Gastroesophageal sphincter (tissue), 4 donors: ENCODE measurements at regions not wholly inside any gene's neighbourhood (a gene's known extent, or its start where the extent isn't known, plus 50 kb on each side); places are given as distances from the start of the nearest gene placed in this dataset.

ENCODE experiments used
- ATAC-seq: fragments of 150-250 bp; one replicate; pipeline ENCODE4 v1.9.1; 2016; ENCODE audit warnings: mild to moderate bottlenecking, moderate library complexity
- H3K27ac ChIP-seq, 4 donors: fragments of 200-600 bp; sonication (generic) in 3 of 4; 1 replicate in 3 of 4; 2 replicates in 1 of 4; pipeline ENCODE4 v1.5.1; 2016 to 2019
- H3K27me3 ChIP-seq: fragments of 200-600 bp; sonication (generic); one replicate; pipeline ENCODE4 v1.5.1; 2019
- H3K36me3 ChIP-seq, 2 donors: fragments of 200-600 bp; sonication (generic); one replicate each; pipeline ENCODE4 v1.5.1; 2019; ENCODE audit warnings: control low read depth in 1 of 2
- H3K4me1 ChIP-seq, 3 donors: fragments of 200-600 bp; sonication (generic); 1 replicate in 2 of 3; 2 replicates in 1 of 3; pipeline ENCODE4 v1.5.1; 2016 to 2019; ENCODE audit warnings: control low read depth in 2 of 3
- H3K4me3 ChIP-seq, 2 donors: fragments of 200-600 bp; sonication (generic); one replicate each; pipeline ENCODE4 v1.5.1; 2019; ENCODE audit warnings: mild to moderate bottlenecking in 1 of 2, moderate library complexity in 1 of 2
- H3K9me3 ChIP-seq, 3 donors: fragments of 200-600 bp; sonication (generic); one replicate each; pipeline ENCODE4 v1.5.1; 2017 to 2019; ENCODE audit warnings: control low read depth in 2 of 3
- EP300 ChIP-seq: sonication (generic); formaldehyde crosslinking; IDR thresholded peaks from one replicate; pipeline ENCODE4 v1.6.1; 2017; ENCODE audit warnings: antibody characterized with exemption, mild to moderate bottlenecking
- POLR2A ChIP-seq, 2 donors: fragments of 450-650 bp; IDR thresholded peaks; one replicate each; pipeline ENCODE4 v1.6.1; 2017; ENCODE audit warnings: antibody characterized with exemption in 2 of 2, mild to moderate bottlenecking in 2 of 2, moderate library complexity in 1 of 2
- POLR2AphosphoS5 ChIP-seq: sonication (generic); formaldehyde crosslinking; IDR thresholded peaks from one replicate; pipeline ENCODE4 v1.6.1; 2017; ENCODE audit warnings: antibody characterized with exemption
- WGBS, 2 donors: methylation state at CpG; one replicate each; pipeline ENCODE4 v1.1.5; 2018; ENCODE audit warnings: low coverage in 1 of 2; 5-methylcytosine and 5-hydroxymethylcytosine counted together
- TF ChIP-seq, protein P1 (sequence below), 4 experiments: fragments of 200-600 bp in 2 of 4; fragments of 450-650 bp in 2 of 4; sonication (generic) in 1 of 4; IDR thresholded peaks; one replicate each; pipeline ENCODE4 v1.5.1; 2017 to 2019; ENCODE audit warnings: antibody characterized with exemption in 4 of 4, mild to moderate bottlenecking in 2 of 4, moderate library complexity in 2 of 4

- Histone ChIP-seq H3K4me1 (peaks cover 2 to 22% (median 6%) of the 10 kb centered on the region in 3 donors), H3K4me3 (no peak overlapping the region), H3K27ac (peak overlapping the region in 3 of 4 donors; percentile 1 to 33 (median 2)), H3K36me3 (no peaks in the 10 kb centered on the region), H3K27me3 (no peaks in the 10 kb centered on the region), H3K9me3 (no peaks in the 10 kb centered on the region)
- no peak for TF ChIP-seq POLR2A (IDR thresholded peaks at IDR 0.05)
- 36 to 38% methylated on average over 8 to 12 of the region's 12 CpGs for WGBS, 2 donors
- ATAC-seq, result peak; percentile 71
Measured at GRCh38 chr5:56358703-56359681, 125.9 kb upstream of the ANKRD55 start.

DNA sequence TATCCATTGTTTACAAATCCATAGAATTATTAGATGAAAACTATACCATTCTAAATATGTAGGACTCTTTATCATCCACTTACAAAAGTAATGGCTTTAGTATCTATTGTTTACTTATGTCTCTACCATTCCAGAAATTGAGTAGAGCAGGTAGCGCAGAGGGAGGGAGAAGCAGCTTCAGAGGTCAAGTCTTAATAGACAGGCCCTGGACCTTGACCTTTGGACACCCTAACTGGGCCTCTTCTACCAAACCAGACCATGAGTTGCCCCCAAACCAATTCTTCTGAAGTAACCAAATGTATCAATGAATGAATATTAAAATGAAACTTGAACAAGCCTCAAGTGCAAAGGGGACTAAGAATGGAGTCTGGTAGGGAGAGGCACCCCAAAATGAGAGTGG, 124.9 kb upstream of the ANKRD55 start:
- no peaks in the 10 kb centered on the region for H3K36me3 ChIP-seq
- WGBS, 2 donors, result 83 to 86% methylated on average over 1 of the region's 1 CpG
- H3K4me1 ChIP-seq, result peaks cover 2 to 22% (median 6%) of the 10 kb centered on the region in 3 donors
- H3K9me3 ChIP-seq, result no peaks in the 10 kb centered on the region
- H3K27me3 ChIP-seq, result no peaks in the 10 kb centered on the region
- no peak for ATAC-seq
- no peak overlapping the region for H3K4me3 ChIP-seq
- no peak overlapping the region for H3K27ac ChIP-seq
- TF ChIP-seq EP300, result no peak
- TF ChIP-seq, protein P1, sequence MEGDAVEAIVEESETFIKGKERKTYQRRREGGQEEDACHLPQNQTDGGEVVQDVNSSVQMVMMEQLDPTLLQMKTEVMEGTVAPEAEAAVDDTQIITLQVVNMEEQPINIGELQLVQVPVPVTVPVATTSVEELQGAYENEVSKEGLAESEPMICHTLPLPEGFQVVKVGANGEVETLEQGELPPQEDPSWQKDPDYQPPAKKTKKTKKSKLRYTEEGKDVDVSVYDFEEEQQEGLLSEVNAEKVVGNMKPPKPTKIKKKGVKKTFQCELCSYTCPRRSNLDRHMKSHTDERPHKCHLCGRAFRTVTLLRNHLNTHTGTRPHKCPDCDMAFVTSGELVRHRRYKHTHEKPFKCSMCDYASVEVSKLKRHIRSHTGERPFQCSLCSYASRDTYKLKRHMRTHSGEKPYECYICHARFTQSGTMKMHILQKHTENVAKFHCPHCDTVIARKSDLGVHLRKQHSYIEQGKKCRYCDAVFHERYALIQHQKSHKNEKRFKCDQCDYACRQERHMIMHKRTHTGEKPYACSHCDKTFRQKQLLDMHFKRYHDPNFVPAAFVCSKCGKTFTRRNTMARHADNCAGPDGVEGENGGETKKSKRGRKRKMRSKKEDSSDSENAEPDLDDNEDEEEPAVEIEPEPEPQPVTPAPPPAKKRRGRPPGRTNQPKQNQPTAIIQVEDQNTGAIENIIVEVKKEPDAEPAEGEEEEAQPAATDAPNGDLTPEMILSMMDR (IDR thresholded peaks at IDR 0.05), result no peak
- TF ChIP-seq POLR2A (IDR thresholded peaks at IDR 0.05), result no peak
- no peak for TF ChIP-seq POLR2AphosphoS5

GRCh38 chr5:56357426-56357825, 124.3 kb upstream of the ANKRD55 start:
- no peaks in the 10 kb centered on the region for H3K36me3 ChIP-seq
- ATAC-seq, result no peak
- no peaks in the 10 kb centered on the region for H3K27me3 ChIP-seq
- H3K27ac ChIP-seq, result no peak overlapping the region
- no peak overlapping the region for H3K4me3 ChIP-seq
- no peaks in the 10 kb centered on the region for H3K9me3 ChIP-seq
- TF ChIP-seq POLR2A (IDR thresholded peaks at IDR 0.05), result no peak
- peaks cover 2 to 22% (median 6%) of the 10 kb centered on the region in 3 donors for H3K4me1 ChIP-seq

GRCh38 chr5:56356836-56357160, 123.7 kb upstream of the ANKRD55 start:
- Histone ChIP-seq H3K27me3 (no peaks in the 10 kb centered on the region), H3K9me3 (no peaks in the 10 kb centered on the region), H3K27ac (no peak overlapping the region), H3K4me3 (no peak overlapping the region), H3K36me3 (no peaks in the 10 kb centered on the region), H3K4me1 (peaks cover 2 to 22% (median 6%) of the 10 kb centered on the region in 3 donors)
- TF ChIP-seq, protein P1 (IDR thresholded peaks at IDR 0.05), result no peak
- TF ChIP-seq POLR2A (IDR thresholded peaks at IDR 0.05) (no peak), EP300 (no peak), POLR2AphosphoS5 (no peak)
- no peak for ATAC-seq

- 79 to 86% methylated on average over 6 of the region's 6 CpGs for WGBS, 2 donors
- Histone ChIP-seq H3K27ac (no peak overlapping the region), H3K36me3 (no peaks in the 10 kb centered on the region), H3K27me3 (no peaks in the 10 kb centered on the region), H3K9me3 (no peaks in the 10 kb centered on the region), H3K4me3 (no peak overlapping the region), H3K4me1 (peaks cover 2 to 22% (median 6%) of the 10 kb centered on the region in 3 donors)
- no peak for ATAC-seq
- TF ChIP-seq POLR2AphosphoS5, result no peak
- TF ChIP-seq, protein P1 (IDR thresholded peaks at IDR 0.05), result no peak
- TF ChIP-seq POLR2A (IDR thresholded peaks at IDR 0.05), result no peak
- TF ChIP-seq EP300, result no peak
Measured at GRCh38 chr5:56356121-56356835, 123.1 kb upstream of the ANKRD55 start.
